GM13977 (cell line): ENCODE measurements at regions not wholly inside any gene's neighbourhood (a gene's known extent, or its start where the extent isn't known, plus 50 kb on each side); places are given as distances from the start of the nearest gene placed in this dataset.

Source experiments
- DNase-seq: peaks from one replicate; pipeline ENCODE4 v3.0.0; 2012; ENCODE audit warnings: low spot score
- in situ Hi-C: fragments of 300-500 bp; cut with MboI; formaldehyde crosslinking; loops from one replicate; pipeline ENCODE4 v1.12.0; 2022; ENCODE audit warnings: low sequenced_read_pairs, low pct_unique_long_range_greater_than_20kb, mixed read lengths, inconsistent platforms; ENCODE audit not compliant: unreplicated experiment
- TF ChIP-seq, protein P1 (sequence below): IDR thresholded peaks from 2 replicates; pipeline ENCODE4 v1.5.1; 2012; ENCODE audit warnings: mild to moderate bottlenecking, control low read depth; ENCODE audit not compliant: insufficient read depth; ENCODE audit errors: extremely low read depth, missing control alignments

DNA sequence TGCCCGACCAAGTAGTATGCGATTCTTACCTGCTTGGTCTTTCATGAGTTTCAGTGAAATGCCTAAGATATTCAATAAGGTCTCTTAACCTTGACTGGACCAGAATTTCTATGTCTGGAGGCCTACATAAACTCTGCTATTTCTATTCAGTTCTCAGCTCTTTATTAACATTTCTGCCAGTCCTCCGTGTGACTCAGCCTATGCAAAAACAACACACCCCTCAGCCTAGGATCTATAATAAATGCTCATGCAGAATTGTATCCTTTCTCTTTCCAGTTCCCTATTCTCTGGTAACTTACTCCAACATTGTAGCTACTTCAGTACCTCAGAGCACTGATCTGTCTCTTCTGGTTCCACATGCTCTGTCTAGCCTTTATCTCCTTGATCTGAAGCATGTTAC lies 1507.4 kb downstream of the CDH11 start:
- TF ChIP-seq, protein P1, sequence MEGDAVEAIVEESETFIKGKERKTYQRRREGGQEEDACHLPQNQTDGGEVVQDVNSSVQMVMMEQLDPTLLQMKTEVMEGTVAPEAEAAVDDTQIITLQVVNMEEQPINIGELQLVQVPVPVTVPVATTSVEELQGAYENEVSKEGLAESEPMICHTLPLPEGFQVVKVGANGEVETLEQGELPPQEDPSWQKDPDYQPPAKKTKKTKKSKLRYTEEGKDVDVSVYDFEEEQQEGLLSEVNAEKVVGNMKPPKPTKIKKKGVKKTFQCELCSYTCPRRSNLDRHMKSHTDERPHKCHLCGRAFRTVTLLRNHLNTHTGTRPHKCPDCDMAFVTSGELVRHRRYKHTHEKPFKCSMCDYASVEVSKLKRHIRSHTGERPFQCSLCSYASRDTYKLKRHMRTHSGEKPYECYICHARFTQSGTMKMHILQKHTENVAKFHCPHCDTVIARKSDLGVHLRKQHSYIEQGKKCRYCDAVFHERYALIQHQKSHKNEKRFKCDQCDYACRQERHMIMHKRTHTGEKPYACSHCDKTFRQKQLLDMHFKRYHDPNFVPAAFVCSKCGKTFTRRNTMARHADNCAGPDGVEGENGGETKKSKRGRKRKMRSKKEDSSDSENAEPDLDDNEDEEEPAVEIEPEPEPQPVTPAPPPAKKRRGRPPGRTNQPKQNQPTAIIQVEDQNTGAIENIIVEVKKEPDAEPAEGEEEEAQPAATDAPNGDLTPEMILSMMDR: no peak
- in situ Hi-C loops: no loop called here
- no peak for DNase-seq

DNA sequence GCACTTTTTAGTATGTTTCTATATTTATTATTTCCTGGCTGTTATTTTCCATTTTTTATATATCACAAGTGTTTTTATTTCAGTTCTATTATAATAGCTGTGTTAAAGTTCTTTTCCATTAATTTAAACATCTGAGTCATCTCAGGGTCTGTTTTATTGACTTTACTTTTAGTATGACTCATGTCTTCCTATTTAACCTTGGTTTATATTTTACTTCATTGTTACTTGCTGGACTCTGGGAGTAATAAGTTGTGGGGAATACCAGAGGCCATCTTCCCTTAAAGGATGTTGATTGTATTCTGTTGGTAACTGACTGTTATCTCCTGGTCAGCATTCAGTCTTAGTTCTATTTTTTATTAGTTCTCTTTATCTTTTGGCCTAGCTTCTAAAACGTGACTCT lies 1508.2 kb downstream of the CDH11 start:
- TF ChIP-seq, protein P1: no peak
- in situ Hi-C loops: no loop called here

DNA sequence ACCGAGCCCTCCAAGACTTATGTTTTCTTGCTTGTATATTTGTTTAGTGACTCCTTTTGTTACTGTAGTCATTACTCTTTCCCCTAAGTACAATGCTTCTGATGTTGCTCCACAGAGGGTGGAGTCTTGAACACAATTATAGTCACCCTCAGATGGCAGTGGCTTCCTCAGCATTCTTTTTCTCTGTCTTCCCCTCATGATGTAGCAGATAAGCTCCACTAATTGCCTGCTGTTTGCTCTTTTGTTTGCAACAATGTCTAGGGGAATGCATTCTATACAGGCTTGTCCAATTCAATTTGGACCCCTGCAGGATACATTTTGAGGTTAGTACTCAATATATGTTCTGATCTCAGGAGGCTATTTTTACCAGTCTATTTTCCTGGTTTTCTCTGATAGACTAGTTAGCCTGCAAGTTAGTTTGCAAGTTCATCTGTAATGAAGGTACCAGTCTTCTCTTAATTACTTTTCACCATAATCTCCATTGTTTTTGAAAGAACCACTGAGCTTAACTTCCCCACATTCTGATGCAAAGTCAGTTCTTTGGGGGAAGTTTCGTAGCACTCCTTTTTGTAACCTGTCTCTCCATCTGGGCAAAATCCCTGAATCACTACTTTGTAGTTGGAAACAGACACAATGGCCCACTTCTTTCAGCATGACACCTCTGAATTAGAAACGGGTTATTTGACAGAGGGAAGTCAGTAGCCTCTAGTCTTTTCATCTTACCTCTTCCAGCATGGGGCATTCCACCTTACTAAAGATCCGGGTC lies 1509.2 kb downstream of the CDH11 start:
- DNase-seq: no peak
- in situ Hi-C loops: no loop called here
- TF ChIP-seq, protein P1: no peak

More for the DNA sequence above, 1508.2 kb downstream of the CDH11 start:
- peak; percentile 16 for DNase-seq

DNA sequence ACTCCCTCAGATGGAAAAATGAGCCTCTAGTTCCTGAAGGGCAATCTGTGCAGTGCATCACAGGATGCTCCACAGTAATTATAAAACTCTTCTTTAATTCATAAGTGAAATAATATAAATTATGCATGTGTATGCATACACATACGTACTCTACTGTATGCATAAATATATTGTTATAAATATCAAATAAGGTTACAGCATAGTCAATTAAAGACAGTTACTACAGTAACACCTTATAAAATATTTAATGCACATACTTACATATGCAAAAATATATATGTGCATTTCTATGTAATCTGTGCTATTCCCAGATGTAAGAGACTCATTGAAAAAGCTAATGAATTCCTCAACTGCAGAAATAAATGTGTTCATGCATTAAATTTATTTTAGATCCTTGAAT lies 1515.1 kb downstream of the CDH11 start:
- DNase-seq: no peak
- in situ Hi-C loops: no loop called here
- TF ChIP-seq, protein P1: no peak

DNA sequence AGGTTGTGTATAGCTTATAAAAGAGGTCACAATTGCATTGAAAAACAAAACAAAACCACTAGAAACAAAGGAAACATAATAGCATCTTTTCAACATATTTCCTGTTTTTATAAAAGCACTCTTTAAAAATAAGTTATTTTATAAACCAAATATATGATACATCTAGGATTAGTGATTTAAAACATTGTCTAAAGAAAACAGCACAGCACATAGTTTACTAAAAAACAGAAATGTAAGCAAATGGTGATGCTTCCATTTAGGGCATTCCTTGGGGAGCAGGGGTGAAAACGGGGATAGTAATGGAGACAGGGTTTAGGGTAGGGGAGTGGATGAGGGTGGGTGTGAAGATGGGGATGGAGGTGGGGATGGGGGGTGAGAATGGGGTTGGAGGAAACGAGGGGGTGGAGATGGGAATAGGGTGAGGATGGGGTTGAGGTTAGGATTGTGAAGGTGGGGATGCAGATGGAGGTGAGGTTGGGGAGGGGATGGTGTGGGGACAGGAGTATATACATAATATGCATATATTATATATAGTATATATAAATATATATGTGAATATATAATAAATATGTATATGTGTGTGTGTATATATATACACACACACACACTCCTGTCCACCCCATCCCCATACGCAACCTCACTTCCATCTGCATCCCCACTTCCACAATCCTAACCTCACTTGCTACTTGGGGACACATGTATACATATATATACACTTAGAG lies 1519.5 kb downstream of the CDH11 start:
- in situ Hi-C loops: no loop called here
- TF ChIP-seq, protein P1: no peak
- DNase-seq: no peak

DNA sequence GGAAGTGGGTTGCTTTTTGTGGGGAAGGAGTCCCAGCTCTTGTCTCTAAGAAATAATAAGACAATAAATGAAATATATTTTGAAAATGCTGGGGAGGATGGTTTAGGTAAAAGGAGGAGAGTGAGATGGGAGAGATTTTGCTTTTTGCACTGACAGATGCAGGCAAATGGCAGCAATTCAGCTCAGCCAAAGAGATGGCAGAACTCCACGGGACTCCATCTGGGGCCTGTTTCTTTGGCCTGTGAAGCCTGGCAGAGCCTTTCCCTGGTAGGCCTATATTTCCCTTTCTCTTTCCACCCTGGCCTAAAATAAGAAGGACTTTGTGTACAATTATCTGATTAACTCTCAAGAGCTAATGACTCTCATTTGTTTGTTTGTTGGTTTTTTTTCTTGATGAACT lies 1525.1 kb downstream of the CDH11 start:
- in situ Hi-C loops: no loop called here
- no peak for DNase-seq
- TF ChIP-seq, protein P1: no peak
